Hippocampal formation (tissue), 2 donors: ENCODE measurements at regions not wholly inside any gene's neighbourhood (a gene's known extent, or its start where the extent isn't known, plus 50 kb on each side); places are given as distances from the start of the nearest gene placed in this dataset.
"Not testable (repeated sequence)": the region's sequence is repeated elsewhere in the genome, so short reads cannot be mapped to it uniquely, and the experiment has no call there.

Experiments used
- DNase-seq, 2 donors: peaks; one replicate each; lab custom pipeline; 2025; lab: John Stamatoyannopoulos, UW

DNA sequence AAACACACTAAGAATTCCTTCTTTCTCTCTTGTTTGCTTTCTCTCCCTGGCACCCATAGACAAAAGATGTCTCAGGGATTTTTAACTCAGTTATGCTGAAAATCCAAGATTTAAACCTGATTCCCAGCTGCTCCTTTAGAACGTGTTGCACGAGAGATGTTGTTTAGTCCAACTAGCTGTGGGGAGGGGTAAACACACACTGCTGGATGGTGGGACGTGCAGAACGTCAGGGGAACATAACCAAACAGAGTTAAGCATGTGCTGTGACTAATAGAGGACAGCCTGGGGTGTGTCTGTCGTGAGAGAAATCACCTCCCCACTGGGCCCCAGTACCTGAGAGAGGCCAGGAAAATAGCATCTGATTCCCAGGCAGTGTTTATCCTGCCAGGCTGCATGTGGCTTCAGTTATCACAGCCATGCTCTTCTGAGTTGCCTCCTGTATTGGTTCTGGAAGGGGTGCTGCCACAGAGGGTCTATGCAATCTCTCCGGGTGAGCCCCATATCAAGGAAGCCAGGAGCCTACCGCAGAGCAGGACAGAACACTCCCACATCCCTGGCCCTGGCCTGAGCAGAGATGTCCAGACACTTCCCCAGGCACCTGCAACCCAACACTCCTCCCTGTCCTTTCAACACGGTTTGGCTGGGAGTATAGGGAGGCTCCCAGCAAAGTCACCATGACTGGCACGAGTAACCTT lies 112.7 kb upstream of the EGLN3 start:
- DNase-seq, result no peak

DNA sequence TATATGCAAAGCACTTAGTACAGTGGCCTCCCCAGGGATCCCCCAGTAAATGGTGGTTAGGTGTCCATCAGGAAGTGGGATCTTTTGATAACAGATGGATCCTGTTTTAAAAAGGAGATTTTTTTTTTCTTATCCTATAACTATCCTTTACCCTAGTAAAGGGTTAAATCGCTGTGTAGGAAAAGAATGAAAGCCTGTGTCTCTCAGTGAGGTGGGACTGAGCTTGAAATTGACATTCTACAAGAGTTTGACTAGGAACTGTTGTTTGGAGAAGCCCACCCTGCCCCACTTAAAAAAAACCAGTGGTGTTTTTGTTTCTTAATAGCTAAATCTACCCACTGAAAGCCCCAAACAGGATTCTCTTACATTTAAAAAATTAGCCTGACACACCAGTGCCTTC lies 112.2 kb upstream of the EGLN3 start:
- DNase-seq, result no peak

DNA sequence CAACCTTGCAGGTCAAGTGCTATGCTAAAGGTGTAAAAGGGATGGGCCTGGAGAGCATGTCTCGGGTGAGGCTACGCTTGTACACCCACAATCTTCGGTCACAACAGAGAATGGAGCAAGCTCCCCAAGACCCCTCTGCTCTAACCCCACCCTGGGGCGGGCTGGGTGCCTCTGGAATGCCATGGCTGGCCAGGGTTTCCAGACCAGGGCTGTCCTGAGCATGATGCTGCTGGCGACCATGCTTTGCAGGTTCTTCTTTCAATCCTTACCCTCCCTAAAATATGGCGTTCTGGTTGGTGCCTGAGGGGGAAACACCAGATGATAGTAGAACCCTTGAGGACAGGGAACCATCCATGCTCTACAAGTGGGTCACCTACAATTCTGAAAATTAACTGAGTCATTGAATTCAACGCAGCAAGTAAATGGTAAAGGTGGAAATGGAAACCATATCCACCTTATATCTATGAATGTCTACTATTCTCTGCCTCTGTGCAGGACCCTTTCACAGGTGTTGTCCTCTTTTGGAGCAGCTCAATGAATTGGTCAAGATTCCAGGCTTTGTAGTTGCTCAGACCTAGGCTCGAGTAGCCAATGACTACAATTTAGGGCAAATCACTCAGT lies 111.6 kb upstream of the EGLN3 start:
- DNase-seq, result no peak

DNA sequence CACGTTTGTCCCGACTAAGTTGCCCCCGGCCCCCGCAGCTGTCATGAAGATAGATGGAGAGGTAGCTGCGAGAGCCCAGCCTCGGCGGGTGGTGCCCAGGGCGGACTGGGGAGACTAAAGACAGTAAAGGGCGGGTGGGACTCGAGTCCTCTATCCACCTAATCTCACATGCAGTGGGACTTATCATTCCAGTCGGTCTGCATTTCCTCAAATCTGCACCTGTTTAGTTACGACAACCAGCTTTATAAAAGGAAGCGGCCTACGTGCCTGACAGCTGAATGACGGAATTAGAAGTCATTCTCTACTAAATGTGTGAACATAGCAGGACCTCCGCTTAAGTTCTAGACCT lies 109.8 kb upstream of the EGLN3 start:
- no peak for DNase-seq

DNA sequence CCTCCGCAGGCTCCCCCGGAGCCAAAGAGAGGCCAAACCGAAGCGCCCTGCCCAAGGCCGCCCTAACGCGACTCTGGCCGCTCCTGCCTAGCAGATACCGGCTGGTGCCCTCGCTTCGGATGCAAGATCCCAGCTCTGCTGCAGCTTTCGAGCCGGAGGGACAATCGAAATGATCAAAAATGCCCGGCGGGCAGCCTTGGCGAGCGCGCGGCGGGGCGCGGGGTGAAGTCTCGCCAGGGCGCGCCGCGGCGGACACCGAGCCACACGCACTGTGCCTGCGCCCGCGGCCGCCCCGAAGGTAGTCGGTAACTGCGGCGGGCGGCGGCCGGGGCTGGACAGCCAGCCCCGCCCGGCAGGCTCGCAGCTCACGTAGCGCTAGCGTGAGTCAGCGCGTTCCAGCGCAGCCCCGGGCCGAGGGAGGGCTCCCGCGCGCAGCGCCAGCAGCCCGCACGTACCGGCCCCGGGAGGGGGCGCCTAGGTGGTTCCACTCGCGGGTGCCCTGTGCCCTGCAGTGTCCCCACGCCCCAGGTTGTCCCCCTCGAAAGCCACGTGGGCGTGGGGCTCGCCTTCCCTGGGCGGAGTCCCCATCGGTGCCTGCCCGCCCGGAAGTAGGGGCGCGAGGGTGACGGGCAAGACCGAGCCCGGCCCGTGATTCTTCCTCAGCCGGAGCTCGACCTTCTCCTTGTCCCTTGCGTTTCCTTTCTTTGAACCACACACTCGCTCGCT lies 109.2 kb upstream of the EGLN3 start:
- peak; percentile 16 to 60 for DNase-seq

DNA sequence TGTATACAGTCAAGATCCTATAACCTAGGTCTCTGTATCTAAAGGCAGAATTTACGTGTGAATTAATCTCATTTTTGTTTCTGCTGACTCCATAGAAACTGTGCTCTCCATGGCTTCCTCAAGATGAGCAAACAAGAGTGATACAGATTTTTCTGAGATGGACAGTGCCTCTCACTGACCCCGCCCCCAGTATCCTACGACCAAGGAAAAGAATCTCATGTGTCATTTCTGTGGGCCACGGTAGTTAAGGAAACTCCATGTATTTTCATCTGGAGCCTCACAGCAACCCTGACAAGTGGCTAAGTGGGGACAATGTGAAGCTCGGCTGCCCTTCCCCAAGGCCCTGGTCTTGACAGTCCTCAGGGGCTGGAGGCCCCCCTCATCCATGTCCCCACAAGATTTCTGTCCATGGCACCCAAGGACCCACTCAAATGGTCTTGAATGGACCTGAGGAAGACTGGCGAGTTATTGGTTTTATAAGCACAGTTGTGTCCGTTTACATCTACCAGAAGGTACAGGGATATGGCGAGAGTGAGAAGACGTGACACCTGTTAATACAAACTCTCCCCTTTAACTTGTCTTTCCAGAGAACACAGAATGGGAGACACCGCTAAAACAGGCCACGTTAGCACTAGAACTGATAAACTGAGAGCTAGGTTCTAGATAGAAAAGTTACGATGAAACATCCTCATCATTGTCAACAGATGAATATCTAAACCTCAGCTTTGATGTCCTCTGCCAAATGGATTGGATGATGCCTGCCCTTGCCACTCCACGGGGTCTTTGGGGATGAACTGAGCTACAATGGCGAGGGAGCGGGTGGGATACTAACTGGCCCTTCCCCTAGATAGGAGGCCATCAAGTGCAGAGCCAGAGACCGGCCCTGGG lies 108.4 kb upstream of the EGLN3 start:
- DNase-seq, result no peak

DNA sequence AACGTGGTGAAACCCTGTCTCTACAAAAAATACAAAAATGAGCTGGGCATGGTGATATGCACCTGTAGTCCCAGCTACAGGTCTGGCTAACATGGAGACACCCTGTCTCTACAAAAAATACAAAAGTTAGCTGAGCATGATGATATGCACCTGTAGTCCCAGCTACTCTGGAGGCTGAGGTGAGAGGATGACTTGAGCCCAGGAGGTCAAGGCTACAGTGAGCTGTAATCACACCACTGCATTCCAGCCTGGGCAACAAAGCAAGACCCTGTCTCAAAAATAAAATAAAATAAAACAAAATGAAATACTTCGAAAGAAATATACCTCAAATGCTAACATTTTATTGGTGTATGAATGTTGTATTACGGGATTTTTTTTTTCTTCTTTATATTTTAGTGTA lies 107.6 kb upstream of the EGLN3 start:
- DNase-seq, result no peak

DNA sequence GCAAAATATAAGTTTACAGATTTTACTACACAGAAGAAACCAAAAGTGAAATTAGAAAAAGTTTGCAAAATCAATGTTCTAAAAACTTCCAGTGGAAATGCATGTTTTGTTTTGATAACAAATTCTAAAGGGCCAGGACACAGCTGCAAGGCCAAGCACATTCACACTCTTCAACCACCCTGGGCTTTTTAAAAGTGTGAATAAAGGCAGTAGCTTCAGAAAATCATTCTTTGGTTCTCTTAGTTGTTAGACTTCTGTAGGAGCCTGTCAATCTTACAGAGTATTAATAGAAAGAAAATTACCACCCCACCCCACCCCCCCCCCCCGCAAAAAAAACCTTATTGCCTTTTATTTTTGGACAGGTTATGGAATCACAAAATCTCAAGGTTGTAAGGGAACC lies 105.2 kb upstream of the EGLN3 start:
- no peak for DNase-seq

DNA sequence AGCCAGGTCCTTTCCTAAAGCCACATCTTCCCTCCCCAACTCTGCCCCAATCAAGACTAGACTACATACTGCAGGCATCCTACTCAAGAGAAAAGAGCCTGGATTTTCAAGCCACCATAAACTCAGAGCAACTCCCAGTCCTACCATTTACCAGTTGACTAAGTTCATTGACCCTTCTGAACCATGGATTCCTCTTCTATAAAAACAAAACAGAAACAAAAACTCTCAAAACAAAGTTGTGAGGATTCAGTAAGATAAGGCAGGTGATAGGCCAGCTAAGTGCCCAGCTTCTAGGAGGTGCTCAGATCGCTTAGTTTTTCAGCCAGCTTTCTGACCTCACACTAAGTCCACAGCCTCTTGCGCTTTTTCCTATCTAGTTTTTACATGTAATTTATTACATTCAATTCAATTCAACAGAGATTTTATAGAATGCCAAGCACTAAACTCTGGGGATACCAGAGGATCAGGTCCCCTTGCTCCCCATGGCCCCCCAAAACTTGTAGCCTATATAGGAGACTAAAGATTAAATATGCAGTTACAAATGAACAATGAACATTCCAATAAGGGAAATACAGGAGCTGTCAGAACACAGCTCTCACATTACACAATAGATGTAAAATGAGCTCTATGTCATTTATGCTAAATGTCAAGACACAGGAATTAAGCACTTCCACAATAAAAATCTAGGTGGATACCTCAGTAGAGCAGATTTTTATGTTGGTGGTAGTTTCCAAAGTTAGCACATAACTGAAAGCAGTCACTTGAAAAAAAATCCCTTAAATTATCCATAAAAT lies 104.5 kb upstream of the EGLN3 start:
- no peak for DNase-seq

DNA sequence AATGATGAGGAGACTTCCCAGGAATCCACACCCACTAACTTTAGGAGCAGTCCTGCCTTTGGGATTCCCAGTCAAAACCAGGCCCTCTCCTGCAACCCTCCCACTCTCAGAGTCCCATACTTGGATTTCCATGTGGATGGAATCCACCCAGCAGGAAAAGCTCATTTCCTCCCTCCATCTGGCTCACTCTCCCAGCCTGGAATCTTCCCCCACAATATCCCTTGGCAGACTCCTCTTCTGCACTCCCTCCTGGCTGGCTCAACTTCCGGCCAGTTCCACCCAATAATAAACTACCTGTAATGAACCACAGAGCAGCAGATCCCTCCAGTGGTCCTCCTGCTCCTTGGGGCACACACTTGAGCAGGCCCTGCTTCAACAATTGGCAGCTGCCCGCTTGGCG lies 102.8 kb upstream of the EGLN3 start:
- DNase-seq, result no peak

DNA sequence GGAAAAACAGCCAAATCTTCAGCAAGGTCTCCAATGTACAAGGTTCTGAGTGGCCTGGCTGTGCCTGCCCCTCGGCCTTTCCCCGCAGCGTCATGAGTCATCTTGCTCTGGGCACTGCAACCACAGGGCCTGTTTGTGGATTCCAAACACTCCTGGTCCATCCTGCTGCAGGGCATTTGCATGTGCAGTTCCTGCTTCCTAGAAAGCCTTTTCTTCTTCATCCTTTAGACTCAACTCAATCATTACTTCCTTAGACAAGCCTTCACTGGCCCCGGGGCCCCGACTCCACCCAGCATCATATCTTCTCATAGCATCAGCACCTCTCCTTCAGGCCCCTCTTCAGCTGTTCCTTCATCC lies 101.8 kb upstream of the EGLN3 start:
- DNase-seq, result no peak

DNA sequence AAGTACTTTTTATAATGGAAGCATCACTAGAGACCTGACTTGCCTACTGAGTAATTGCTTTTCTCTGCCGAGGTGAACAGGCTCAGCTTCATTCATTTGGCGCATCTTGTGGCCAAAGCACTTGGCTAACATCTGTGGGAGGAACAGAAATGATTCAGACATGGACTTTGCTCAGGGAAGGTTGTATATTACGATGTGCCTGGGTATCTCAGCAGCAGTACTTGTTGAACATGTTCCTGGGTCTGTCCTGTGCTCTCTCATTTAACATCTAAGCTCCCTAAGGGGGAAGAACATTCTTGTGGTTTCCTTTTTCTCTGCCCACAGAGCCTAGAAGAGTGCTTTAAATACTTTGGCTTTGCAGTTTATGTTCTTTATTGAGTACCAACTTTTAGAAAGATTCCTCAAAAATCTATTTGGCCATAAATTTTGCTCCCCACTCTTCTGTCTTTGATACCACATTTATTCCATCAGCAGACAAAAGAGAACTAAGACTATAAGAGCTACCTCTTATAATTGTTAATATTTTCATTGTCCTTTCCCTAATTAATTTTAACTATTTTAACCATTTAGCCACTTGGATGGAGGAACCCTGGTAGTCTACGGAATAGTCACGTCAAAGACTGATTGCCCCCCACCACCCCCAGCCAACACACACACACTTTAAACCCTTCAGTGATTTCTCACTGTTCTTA lies 101.2 kb upstream of the EGLN3 start:
- DNase-seq, result no peak

DNA sequence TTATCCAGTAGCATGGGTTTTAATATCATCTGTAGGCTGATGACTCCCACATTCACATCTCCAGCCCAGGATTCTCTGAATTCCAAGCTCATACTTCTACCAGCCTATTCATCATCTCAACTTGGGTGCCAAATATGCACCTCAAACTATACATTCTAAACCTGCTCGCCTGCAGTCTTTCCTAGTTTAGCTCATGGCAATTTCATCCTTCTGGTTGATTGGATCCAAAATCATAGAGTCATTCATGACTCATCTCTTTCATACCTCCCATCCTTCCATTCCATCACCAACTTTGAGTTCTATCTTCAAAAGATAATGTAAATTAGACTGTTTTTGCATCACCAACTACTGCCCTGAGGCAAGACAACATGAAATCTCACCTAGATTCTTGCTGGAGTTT lies 99.7 kb upstream of the EGLN3 start:
- no peak for DNase-seq

DNA sequence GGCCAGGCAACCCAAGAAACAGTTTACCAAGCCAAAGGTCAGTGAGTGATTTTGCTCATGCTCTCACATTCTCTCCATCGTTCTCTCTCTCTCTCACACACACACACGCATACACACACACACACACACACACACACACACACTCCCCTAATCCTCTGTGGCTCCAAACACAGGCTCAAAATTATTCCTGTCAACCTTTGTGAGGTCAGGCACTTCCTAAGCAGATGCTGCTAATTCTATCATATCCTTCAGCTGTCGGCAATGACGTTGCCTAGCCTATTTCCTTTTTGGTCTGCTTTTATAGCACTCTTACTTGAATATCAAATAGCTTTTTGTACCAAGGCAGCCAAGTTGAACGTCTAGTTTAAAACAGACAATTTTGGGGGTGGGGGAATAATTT lies 98.9 kb upstream of the EGLN3 start:
- no peak for DNase-seq

DNA sequence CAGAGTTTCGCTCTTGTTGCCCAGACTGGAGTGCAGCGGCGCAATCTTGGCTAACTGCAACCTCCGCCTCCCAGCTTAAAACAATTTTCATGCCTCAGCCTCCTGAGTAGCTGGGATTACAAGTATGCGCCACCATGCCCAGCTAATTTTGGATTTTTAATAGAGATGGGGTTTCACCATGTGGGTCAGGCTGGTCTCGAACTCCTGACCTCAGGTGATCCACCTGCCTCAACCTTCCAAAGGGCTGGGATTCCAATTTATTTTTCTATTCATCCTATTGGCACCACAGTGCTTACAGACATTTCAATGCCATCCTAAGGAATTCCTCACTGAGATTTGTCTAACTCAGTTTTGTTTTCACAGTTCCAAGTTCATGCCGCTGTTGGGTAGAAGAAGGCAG lies 98.3 kb upstream of the EGLN3 start:
- DNase-seq, result not testable (repeated sequence)

DNA sequence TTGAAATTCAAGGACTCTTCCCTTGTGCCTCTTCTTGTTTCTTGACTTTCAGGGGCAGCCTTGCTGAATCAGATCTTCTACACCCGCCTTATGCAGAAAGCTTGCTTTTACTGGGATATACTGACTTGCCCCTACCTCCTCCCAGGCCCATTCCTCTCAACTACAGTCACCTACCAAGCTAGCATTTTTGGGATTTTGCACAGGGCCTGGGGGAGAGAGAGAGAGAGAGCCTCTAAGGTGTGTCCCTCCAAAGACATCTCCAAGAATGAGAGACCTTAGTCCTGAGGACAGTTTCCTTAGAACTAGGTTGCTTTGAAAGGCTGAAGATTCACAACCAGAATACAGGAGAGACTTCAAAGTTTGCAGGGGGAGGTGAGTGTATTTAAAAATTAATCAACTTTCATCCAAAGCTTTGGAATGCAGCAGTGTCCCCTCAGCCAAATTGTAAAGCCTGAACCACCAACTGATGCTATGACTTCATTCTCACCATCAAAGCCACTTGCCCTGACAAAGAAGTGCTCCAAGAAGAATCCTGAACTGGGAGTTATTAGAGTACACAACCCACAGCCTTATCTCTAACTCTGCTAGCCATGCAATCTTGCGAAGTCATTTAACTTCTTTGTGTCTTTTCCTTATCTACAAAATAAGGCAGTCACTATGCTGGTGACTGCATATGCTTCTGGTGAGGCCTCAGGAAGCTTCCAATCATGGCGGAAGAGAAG lies 96.1 kb upstream of the EGLN3 start:
- DNase-seq, result no peak

DNA sequence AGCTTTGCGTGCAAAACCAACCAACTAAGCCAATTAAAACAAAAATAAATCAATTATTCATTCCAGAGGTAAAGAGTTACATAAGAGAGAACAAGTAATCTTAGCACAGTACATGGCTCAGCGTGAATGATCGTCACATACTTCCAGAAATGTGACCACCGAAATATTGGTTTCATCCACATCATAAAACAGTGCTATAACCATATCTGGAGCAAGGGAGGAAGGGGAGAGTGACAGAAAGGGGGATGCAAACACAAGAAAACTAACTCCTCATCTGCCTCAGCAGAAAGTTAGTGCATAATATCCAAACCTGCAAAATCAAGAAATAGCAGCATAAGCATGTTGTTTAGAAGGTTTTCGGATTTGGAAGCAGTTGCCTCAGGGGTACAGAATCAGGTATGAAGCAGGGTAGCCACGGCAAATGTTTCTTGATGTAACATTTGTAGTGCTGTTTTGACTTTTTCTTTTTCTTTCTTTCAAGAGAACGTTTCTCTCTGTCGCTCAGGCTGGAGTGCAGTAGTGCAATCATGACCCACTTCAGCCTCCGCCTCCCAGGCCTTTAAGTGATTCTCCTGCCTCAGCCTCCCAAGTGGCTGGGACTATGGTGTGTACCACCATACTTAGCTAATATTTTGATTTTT lies 93.9 kb upstream of the EGLN3 start:
- DNase-seq, result no peak

DNA sequence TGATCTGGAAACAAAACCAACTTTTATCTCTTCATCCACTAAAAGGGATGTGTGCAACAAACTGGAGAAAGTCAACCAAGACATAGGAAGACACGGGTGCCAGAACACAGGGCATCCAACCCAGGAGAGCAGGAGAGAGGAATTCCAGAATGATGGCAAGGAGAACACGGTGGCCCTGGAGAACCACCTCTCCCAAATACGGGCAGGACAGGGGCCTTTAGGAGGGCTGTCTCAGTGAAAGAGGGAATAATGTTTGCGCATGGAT lies 93.4 kb upstream of the EGLN3 start:
- no peak for DNase-seq

DNA sequence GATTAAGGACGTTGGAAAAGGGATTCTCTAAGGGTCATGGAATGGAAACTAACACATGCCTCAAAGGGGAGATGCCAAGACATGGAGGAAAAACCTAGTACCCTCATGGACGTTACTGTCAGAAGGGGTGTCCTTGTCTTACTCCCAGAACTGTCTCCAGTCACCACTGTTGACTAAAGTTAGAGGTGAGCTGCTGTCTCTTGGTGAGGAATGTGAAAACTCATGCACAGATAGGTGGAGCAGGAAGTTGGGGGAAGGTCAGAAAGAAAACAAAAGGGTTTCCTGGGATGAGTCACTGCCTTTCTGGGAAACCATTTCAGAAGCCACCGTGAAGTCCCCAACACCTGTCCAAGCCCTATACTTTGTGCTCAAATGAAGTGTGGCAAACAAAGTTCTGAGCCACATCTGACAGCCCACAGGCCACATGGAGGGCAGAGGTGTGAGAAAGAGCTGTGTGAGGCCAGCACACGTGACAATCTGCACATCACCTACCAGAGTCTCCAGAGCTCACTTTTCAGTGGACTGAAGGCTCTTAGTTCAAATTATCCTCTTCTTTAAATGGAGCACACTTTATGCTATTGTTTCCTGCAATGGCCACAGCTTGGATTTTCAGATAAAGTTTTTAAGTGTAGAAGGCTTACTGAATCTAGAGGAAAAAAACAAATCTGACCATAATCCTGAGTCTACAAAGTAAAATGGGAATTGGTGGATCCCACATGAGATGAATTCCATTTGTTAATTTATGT lies 92.9 kb upstream of the EGLN3 start:
- DNase-seq, result no peak

DNA sequence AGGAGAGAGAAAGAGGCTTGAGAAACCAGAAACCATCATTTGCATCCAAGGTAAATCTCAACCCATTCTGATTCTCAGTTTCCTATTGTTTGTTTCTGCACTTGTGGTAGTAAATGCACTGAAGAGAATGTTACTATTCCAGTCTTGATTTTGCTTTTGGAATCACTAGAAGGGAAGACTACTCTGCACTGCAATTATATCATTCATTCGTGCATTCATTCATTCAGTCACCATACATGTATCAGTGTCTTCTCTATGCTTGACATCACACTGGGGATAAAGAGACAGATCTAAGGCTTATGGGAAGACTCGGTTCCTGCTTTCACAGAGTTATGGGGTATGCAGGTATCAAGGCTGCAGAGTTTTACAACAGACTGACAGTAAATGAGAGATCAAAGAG lies 90.3 kb upstream of the EGLN3 start:
- no peak for DNase-seq
